DND-41 (cell line): ENCODE measurements at regions not wholly inside any gene's neighbourhood (a gene's known extent, or its start where the extent isn't known, plus 50 kb on each side); places are given as distances from the start of the nearest gene placed in this dataset.

Experiments used
- ATAC-seq: fragments of 200-7000 bp; cut with Tn5 transposase; 3 replicates; pipeline ENCODE4 v1.9.1; 2021; ENCODE audit warnings: low read depth; ENCODE audit not compliant: insufficient read depth
- DNase-seq: peaks from one replicate; pipeline ENCODE4 v3.0.0-alpha.2; 2020
- H2AFZ ChIP-seq: 2 replicates; pipeline ENCODE4 v1.6.0; 2012; ENCODE audit warnings: low read depth, low read length
- H3K27ac ChIP-seq: 2 replicates; pipeline ENCODE4 v1.5.1; 2012; ENCODE audit warnings: low read length, inconsistent platforms
- H3K27me3 ChIP-seq: fragments of 200-600 bp; sonication (generic); 2 replicates; pipeline ENCODE4 v1.6.0; 2012; ENCODE audit warnings: low read length, mild to moderate bottlenecking, inconsistent platforms; ENCODE audit not compliant: insufficient read depth, poor library complexity
- H3K36me3 ChIP-seq: 2 replicates; pipeline ENCODE4 v1.5.1; 2012; ENCODE audit warnings: low read length, inconsistent platforms; ENCODE audit not compliant: insufficient read depth
- H3K4me1 ChIP-seq: 2 replicates; pipeline ENCODE4 v1.5.1; 2012; ENCODE audit warnings: mild to moderate bottlenecking, low read length; ENCODE audit not compliant: insufficient read depth
- H3K4me2 ChIP-seq: 2 replicates; pipeline ENCODE4 v1.6.0; 2012; ENCODE audit warnings: mild to moderate bottlenecking, moderate library complexity, low read length, inconsistent platforms; ENCODE audit not compliant: insufficient read depth
- H3K4me3 ChIP-seq, 2 experiments: fragments of 200-600 bp in 1 of 2; shearing (Covaris generic) in 1 of 2; 2 replicates each; pipeline ENCODE4 v1.5.1; 2012 to 2016; ENCODE audit warnings: inconsistent platforms in 2 of 2, low read length in 2 of 2, mild to moderate bottlenecking in 2 of 2, low read depth in 1 of 2, moderate library complexity in 1 of 2
- H3K79me2 ChIP-seq: 2 replicates; pipeline ENCODE4 v1.6.0; 2012; ENCODE audit warnings: low read length, inconsistent platforms; ENCODE audit not compliant: insufficient read depth
- H3K9ac ChIP-seq: 2 replicates; pipeline ENCODE4 v1.6.0; 2012; ENCODE audit warnings: low read depth, mild to moderate bottlenecking, inconsistent platforms, low read length, moderate library complexity
- H3K9me3 ChIP-seq: 2 replicates; pipeline ENCODE4 v1.5.1; 2012; ENCODE audit warnings: low read length, moderate library complexity, mild to moderate bottlenecking, inconsistent platforms; ENCODE audit not compliant: insufficient read depth, severe bottlenecking
- H4K20me1 ChIP-seq: 2 replicates; pipeline ENCODE4 v1.6.0; 2012; ENCODE audit warnings: low read length; ENCODE audit not compliant: insufficient read depth
- EZH2 ChIP-seq: IDR thresholded peaks from 3 replicates; pipeline ENCODE4 v1.6.1; 2012; ENCODE audit warnings: borderline replicate concordance, low read depth, mild to moderate bottlenecking, moderate library complexity, low read length, inconsistent platforms; ENCODE audit not compliant: severe bottlenecking
- TF ChIP-seq, protein P1 (sequence below): IDR thresholded peaks from 2 replicates; pipeline ENCODE4 v1.5.1; 2012; ENCODE audit warnings: borderline replicate concordance, low read length, moderate library complexity, mild to moderate bottlenecking; ENCODE audit not compliant: poor library complexity, severe bottlenecking; ENCODE audit errors: extremely low read depth

GRCh38 chr6:141017941-141018340 is 1114.8 kb upstream of the GJE1 start:
- Histone ChIP-seq H3K4me3 (no peak overlapping the region), H3K4me1 (no peaks in the 10 kb centered on the region), H3K27ac (no peak overlapping the region), H3K4me2 (no peak overlapping the region), H2AFZ (no peak overlapping the region), H3K9ac (no peak overlapping the region), H4K20me1 (no peaks in the 10 kb centered on the region), H3K9me3 (no peaks in the 10 kb centered on the region), H3K79me2 (no peaks in the 10 kb centered on the region), H3K27me3 (no peaks in the 10 kb centered on the region), H3K36me3 (no peaks in the 10 kb centered on the region)
- no peak for TF ChIP-seq EZH2
- TF ChIP-seq, protein P1, sequence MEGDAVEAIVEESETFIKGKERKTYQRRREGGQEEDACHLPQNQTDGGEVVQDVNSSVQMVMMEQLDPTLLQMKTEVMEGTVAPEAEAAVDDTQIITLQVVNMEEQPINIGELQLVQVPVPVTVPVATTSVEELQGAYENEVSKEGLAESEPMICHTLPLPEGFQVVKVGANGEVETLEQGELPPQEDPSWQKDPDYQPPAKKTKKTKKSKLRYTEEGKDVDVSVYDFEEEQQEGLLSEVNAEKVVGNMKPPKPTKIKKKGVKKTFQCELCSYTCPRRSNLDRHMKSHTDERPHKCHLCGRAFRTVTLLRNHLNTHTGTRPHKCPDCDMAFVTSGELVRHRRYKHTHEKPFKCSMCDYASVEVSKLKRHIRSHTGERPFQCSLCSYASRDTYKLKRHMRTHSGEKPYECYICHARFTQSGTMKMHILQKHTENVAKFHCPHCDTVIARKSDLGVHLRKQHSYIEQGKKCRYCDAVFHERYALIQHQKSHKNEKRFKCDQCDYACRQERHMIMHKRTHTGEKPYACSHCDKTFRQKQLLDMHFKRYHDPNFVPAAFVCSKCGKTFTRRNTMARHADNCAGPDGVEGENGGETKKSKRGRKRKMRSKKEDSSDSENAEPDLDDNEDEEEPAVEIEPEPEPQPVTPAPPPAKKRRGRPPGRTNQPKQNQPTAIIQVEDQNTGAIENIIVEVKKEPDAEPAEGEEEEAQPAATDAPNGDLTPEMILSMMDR = no peak
- DNase-seq = no peak
- no peak for ATAC-seq

DNA sequence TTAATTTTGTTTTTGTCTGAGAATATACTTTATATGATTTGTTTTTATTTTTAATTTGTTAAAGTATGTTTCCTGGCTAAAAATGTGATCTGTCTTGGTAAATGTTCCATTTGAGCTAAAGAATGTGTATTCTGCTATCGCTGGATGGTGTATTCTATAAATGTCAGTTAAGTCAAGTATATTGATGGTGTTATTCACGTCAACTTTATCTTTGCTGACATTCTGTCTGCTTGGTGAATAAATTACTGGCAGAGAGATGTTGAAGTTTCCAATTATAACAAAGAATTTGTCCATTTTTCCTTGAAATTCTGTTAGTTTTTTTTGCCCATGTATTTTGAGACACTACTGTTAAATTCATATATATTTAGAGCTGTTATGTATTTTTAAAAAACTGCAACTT is 1131.8 kb upstream of the GJE1 start:
- Histone ChIP-seq H3K9ac (no peak overlapping the region), H4K20me1 (no peaks in the 10 kb centered on the region), H3K79me2 (no peaks in the 10 kb centered on the region), H3K4me1 (no peaks in the 10 kb centered on the region), H3K27ac (no peak overlapping the region), H2AFZ (no peak overlapping the region), H3K4me2 (no peak overlapping the region), H3K27me3 (no peaks in the 10 kb centered on the region), H3K36me3 (no peaks in the 10 kb centered on the region), H3K9me3 (no peaks in the 10 kb centered on the region), H3K4me3 (no peak overlapping the region)
- TF ChIP-seq EZH2 = no peak
- TF ChIP-seq, protein P1 = no peak
- ATAC-seq (no peak), DNase-seq (no peak)

DNA sequence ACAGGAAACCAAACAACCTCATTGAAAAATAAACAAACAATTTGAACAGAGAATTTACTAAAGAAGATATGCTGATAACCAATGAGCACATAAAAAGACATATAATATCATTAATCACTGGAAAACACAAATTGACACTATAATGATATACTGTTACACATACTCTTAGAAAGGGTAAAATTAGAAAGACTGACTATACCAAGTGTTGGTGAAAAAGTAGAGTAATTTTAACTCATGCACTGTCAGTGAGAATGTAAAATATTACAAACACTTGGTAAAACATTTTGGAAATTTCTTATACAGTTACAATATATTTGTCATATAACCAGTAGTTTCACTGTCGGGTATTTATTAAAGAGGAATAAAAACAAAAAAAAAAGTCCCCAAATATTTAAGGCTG is 1139.2 kb upstream of the GJE1 start:
- no peak overlapping the region for H3K9ac ChIP-seq
- no peaks in the 10 kb centered on the region for H3K79me2 ChIP-seq
- no peaks in the 10 kb centered on the region for H3K9me3 ChIP-seq
- H3K4me1 ChIP-seq = no peaks in the 10 kb centered on the region
- ATAC-seq (no peak), DNase-seq (no peak)
- H3K27ac ChIP-seq = no peak overlapping the region
- no peaks in the 10 kb centered on the region for H4K20me1 ChIP-seq
- no peak overlapping the region for H3K4me3 ChIP-seq
- no peak for TF ChIP-seq EZH2
- TF ChIP-seq, protein P1 = no peak
- H3K27me3 ChIP-seq = no peaks in the 10 kb centered on the region
- H3K4me2 ChIP-seq = no peak overlapping the region
- H2AFZ ChIP-seq = no peak overlapping the region
- no peaks in the 10 kb centered on the region for H3K36me3 ChIP-seq

- Histone ChIP-seq H2AFZ (no peak overlapping the region), H3K36me3 (no peaks in the 10 kb centered on the region), H3K79me2 (no peaks in the 10 kb centered on the region), H3K4me3 (no peak overlapping the region), H3K4me2 (no peak overlapping the region), H4K20me1 (no peaks in the 10 kb centered on the region), H3K4me1 (no peaks in the 10 kb centered on the region), H3K9me3 (no peaks in the 10 kb centered on the region), H3K27ac (no peak overlapping the region), H3K9ac (no peak overlapping the region), H3K27me3 (no peaks in the 10 kb centered on the region)
- TF ChIP-seq EZH2 = no peak
- TF ChIP-seq, protein P1 = no peak
- DNase-seq (no peak), ATAC-seq (no peak)
Measured at GRCh38 chr6:140992678-140993077, 1140.0 kb upstream of the GJE1 start.
